ENCODE measurements at regions not wholly inside any gene's neighbourhood (a gene's known extent, or its start where the extent isn't known, plus 50 kb on each side); places are given as distances from the start of the nearest gene placed in this dataset.

GRCh38 chr6:23980965-23981364 is 145.1 kb upstream of the NRSN1 start:
- intact Hi-C loops (cut with micrococcal nuclease) = no loop called here
- no peak for DNase-seq (ENCODE audit: low read depth, low spot score)

More at GRCh38 chr6:23980965-23981364, 145.1 kb upstream of the NRSN1 start:
- ChIA-PET POLR2A (no interaction called here), CTCF (no interaction called here)
- Histone ChIP-seq H3K9ac (replicated peaks; ENCODE audit: extremely low read depth, insufficient read depth, low read length) (no peak overlapping the region), H2AFZ (ENCODE audit: low read depth, low read length) (no peak overlapping the region), H3K4me2 (ENCODE audit: insufficient read depth, low read length) (no peak overlapping the region), H3K4me3 (replicated peaks in 1 of 3; ENCODE audit: insufficient read depth in 1 of 3, low read depth in 1 of 3, low read length in 3 of 3) (no peak overlapping the region), H3K27me3 (ENCODE audit: control insufficient read depth in 2 of 2, insufficient read depth in 2 of 2, low read length in 2 of 2) (no peaks in the 10 kb centered on the region), H3K27ac (ENCODE audit: insufficient read depth, low read depth, low read length) (no peak overlapping the region), H4K20me1 (replicated peaks; ENCODE audit: control insufficient read depth, extremely low read depth, insufficient read depth, low read length) (no peaks in the 10 kb centered on the region), H3K9me1 (replicated peaks; ENCODE audit: control insufficient read depth, extremely low read depth, insufficient read depth, low read length) (no peaks in the 10 kb centered on the region), H3K79me2 (ENCODE audit: control insufficient read depth, insufficient read depth, low read length) (no peaks in the 10 kb centered on the region), H3K9me3 (replicated peaks; ENCODE audit: control insufficient read depth, insufficient read depth, low read length) (peaks cover 1% of the 10 kb centered on the region), H3K4me1 (ENCODE audit: control insufficient read depth, extremely low read depth, insufficient read depth, low read length) (no peaks in the 10 kb centered on the region), H3K36me3 (ENCODE audit: control insufficient read depth in 2 of 2, extremely low read depth in 1 of 2, insufficient read depth in 2 of 2, low read length in 2 of 2) (no peaks in the 10 kb centered on the region)
- FAIRE-seq = no peak
- dilution Hi-C loops (cut with MboI; ENCODE audit: extremely low pct_ligation_motif_present, low sequenced_read_pairs) = no loop called here
- no peak for TF ChIP-seq CTCF (IDR thresholded peaks at IDR 0.05; ENCODE audit: extremely low read depth in 1 of 2, insufficient read depth in 1 of 2, low read depth in 1 of 2, low read length in 2 of 2)
- TF ChIP-seq GATA2 (IDR thresholded peaks at IDR 0.05; ENCODE audit: insufficient read depth, insufficient read length, low read depth, low read length) = no peak
- TF ChIP-seq POLR2A (IDR thresholded peaks at IDR 0.05; ENCODE audit: low read depth, low read length) = no peak
- TF ChIP-seq MYC (IDR thresholded peaks at IDR 0.05; ENCODE audit: low read depth, low read length) = no peak
- no peak for TF ChIP-seq FOS (IDR thresholded peaks at IDR 0.05; ENCODE audit: borderline replicate concordance, insufficient read depth, low read length)
- TF ChIP-seq JUN (IDR thresholded peaks at IDR 0.05; ENCODE audit: borderline replicate concordance, insufficient read depth, insufficient read length, low read depth) = no peak
- TF ChIP-seq, protein P1, sequence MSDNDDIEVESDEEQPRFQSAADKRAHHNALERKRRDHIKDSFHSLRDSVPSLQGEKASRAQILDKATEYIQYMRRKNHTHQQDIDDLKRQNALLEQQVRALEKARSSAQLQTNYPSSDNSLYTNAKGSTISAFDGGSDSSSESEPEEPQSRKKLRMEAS (IDR thresholded peaks at IDR 0.05; ENCODE audit: insufficient read depth, insufficient read length) = no peak
- no peak for TF ChIP-seq POLR2AphosphoS5 (IDR thresholded peaks at IDR 0.05; ENCODE audit: insufficient read depth, low read depth, low read length)
- no peak for TF ChIP-seq EZH2 (IDR thresholded peaks at IDR 0.05; ENCODE audit: borderline replicate concordance, low read depth, low read length, severe bottlenecking)
- BruUV-seq (replicated peaks) = no TSS peak
